ENCODE measurements at regions not wholly inside any gene's neighbourhood (a gene's known extent, or its start where the extent isn't known, plus 50 kb on each side); places are given as distances from the start of the nearest gene placed in this dataset.

- Histone ChIP-seq H4K91ac (ENCODE audit: insufficient read depth, low read depth, low read length) (no peak overlapping the region), H2BK120ac (ENCODE audit: low read depth, low read length) (no peak overlapping the region), H3K4ac (ENCODE audit: low read depth, low read length) (no peak overlapping the region), H3K18ac (ENCODE audit: low read depth, low read length) (no peak overlapping the region), H3K79me1 (ENCODE audit: low read depth in 1 of 2, low read length in 2 of 2) (no peaks in the 10 kb centered on the region), H3K23ac (ENCODE audit: low read depth, low read length) (no peak overlapping the region), H4K8ac (ENCODE audit: low read depth in 2 of 2, low read length in 2 of 2) (no peak overlapping the region), H3K9me1 (ENCODE audit: insufficient read depth, low read length) (no peaks in the 10 kb centered on the region), H4K5ac (ENCODE audit: low read depth, low read length) (no peak overlapping the region), H2BK20ac (ENCODE audit: low read depth, low read length) (no peak overlapping the region), H4K20me1 (ENCODE audit: insufficient read depth, low read length) (no peaks in the 10 kb centered on the region), H2BK15ac (ENCODE audit: low read depth, low read length) (no peak overlapping the region), H3K14ac (replicated peaks; ENCODE audit: low read depth, low read length) (no peak overlapping the region), H3K4me3 (ENCODE audit: insufficient read depth, low read depth, low read length) (no peak overlapping the region), H2BK5ac (ENCODE audit: low read depth, low read length, poor library complexity, severe bottlenecking) (no peak overlapping the region), H3K27ac (ENCODE audit: insufficient read depth, low read length) (no peak overlapping the region), H3K27me3 (ENCODE audit: control insufficient read depth, insufficient read depth, low read length) (no peaks in the 10 kb centered on the region), H2AK9ac (replicated peaks; ENCODE audit: low read depth, low read length, poor library complexity) (no peak overlapping the region), H3K4me2 (ENCODE audit: low read depth, low read length) (no peak overlapping the region), H3K36me3 (ENCODE audit: control insufficient read depth, insufficient read depth, low read length) (no peaks in the 10 kb centered on the region), H3K56ac (ENCODE audit: extremely low read depth, insufficient read depth, low read length) (no peak overlapping the region), H3K9ac (ENCODE audit: low read depth, low read length) (no peak overlapping the region), H2AK5ac (ENCODE audit: low read depth, low read length) (no peak overlapping the region), H3K9me3 (ENCODE audit: control insufficient read depth, insufficient read depth, low read length) (no peaks in the 10 kb centered on the region), H3K4me1 (ENCODE audit: control insufficient read depth, insufficient read depth, low read length) (no peaks in the 10 kb centered on the region), H2AFZ (replicated peaks; ENCODE audit: low read length, poor library complexity) (no peak overlapping the region)
- ATAC-seq (ENCODE audit: low read depth) (no peak), DNase-seq (no peak)
- no CpG with 5 or more reads among the region's 1 CpG for WGBS, 2 experiments (ENCODE audit: extremely low coverage in 2 of 2, insufficient read length in 1 of 2)
- in situ Hi-C loops (cut with MboI; ENCODE audit: low sequenced_read_pairs) (no loop called here), dilution Hi-C loops (cut with HindIII; ENCODE audit: low sequenced_read_pairs, unreplicated experiment) (no loop called here), intact Hi-C loops (cut with micrococcal nuclease) (no loop called here)
- ChIA-PET CTCF (no interaction called here), POLR2A (ENCODE audit: unreplicated experiment) (no interaction called here)
- no peak for TF ChIP-seq FOS (IDR thresholded peaks at IDR 0.05; ENCODE audit: low read depth, low read length)
- no peak for TF ChIP-seq USF2 (IDR thresholded peaks at IDR 0.05; ENCODE audit: low read depth, low read length)
- no TSS peak for BruUV-seq (replicated peaks)
Measured at GRCh38 chr12:107986183-107986582, 142.9 kb upstream of the WSCD2 start.

Data from IMR-90 (cell line).